Nephron (organoid): ENCODE measurements at regions not wholly inside any gene's neighbourhood (a gene's known extent, or its start where the extent isn't known, plus 50 kb on each side); places are given as distances from the start of the nearest gene placed in this dataset.

Experiments used
- H3K27ac Mint-ChIP-seq, 3 experiments: 2 replicates each; pipeline ENCODE4 v1.8.0; 2020; ENCODE audit warnings: mixed read lengths in 3 of 3, mild to moderate bottlenecking in 2 of 3, moderate library complexity in 1 of 3
- H3K27me3 Mint-ChIP-seq: 2 replicates; pipeline ENCODE4 v1.8.0; 2021; ENCODE audit warnings: low read depth, mild to moderate bottlenecking, moderate library complexity, mixed read lengths
- H3K36me3 Mint-ChIP-seq: 2 replicates; pipeline ENCODE4 v1.8.0; 2020; ENCODE audit warnings: low read depth, mixed read lengths
- H3K4me1 Mint-ChIP-seq: 2 replicates; pipeline ENCODE4 v1.8.0; 2020; ENCODE audit warnings: mixed read lengths
- H3K4me3 Mint-ChIP-seq, 3 experiments: 2 replicates each; pipeline ENCODE4 v1.8.0; 2020; ENCODE audit warnings: mild to moderate bottlenecking in 3 of 3, mixed read lengths in 3 of 3, moderate library complexity in 2 of 3
- H3K9me3 Mint-ChIP-seq: 2 replicates; pipeline ENCODE4 v1.8.0; 2020; ENCODE audit warnings: mixed read lengths
- TF ChIP-seq, protein P1 (sequence below), 3 experiments: fragments of 200-600 bp; sonication (generic); IDR thresholded peaks; one replicate each; pipeline ENCODE4 v1.5.0; 2021; ENCODE audit warnings: antibody characterized with exemption in 3 of 3; ENCODE audit not compliant: unreplicated experiment in 3 of 3

DNA sequence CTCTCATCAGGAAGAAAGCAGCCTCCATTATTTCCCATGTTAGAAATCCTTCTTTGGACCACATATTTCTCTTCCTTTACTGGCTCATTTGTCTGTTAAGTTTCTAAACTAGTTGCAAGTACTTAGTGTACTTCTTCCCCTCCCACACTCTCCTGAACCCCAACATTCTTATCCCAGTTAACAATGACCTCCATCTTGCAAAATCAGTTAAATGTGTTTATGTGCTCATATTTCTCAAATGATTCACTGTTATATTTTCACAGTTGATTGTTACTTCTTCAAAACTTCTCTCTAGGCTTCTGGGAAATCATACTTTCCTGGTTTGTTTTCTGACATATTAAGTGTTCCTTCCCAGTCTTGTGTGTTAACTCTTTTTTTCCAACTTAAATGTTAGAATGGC lies 856.9 kb downstream of the EPHA3 start:
- H3K4me3 Mint-ChIP-seq, result no peak overlapping the region
- TF ChIP-seq, protein P1, sequence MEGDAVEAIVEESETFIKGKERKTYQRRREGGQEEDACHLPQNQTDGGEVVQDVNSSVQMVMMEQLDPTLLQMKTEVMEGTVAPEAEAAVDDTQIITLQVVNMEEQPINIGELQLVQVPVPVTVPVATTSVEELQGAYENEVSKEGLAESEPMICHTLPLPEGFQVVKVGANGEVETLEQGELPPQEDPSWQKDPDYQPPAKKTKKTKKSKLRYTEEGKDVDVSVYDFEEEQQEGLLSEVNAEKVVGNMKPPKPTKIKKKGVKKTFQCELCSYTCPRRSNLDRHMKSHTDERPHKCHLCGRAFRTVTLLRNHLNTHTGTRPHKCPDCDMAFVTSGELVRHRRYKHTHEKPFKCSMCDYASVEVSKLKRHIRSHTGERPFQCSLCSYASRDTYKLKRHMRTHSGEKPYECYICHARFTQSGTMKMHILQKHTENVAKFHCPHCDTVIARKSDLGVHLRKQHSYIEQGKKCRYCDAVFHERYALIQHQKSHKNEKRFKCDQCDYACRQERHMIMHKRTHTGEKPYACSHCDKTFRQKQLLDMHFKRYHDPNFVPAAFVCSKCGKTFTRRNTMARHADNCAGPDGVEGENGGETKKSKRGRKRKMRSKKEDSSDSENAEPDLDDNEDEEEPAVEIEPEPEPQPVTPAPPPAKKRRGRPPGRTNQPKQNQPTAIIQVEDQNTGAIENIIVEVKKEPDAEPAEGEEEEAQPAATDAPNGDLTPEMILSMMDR (IDR thresholded peaks at IDR 0.05; ENCODE audit: unreplicated experiment in 3 of 3), result no peak
- no peaks in the 10 kb centered on the region for H3K27me3 Mint-ChIP-seq
- H3K36me3 Mint-ChIP-seq, result peaks cover 4% of the 10 kb centered on the region
- no peak overlapping the region for H3K27ac Mint-ChIP-seq
- peaks cover 13% of the 10 kb centered on the region for H3K9me3 Mint-ChIP-seq
- no peaks in the 10 kb centered on the region for H3K4me1 Mint-ChIP-seq

DNA sequence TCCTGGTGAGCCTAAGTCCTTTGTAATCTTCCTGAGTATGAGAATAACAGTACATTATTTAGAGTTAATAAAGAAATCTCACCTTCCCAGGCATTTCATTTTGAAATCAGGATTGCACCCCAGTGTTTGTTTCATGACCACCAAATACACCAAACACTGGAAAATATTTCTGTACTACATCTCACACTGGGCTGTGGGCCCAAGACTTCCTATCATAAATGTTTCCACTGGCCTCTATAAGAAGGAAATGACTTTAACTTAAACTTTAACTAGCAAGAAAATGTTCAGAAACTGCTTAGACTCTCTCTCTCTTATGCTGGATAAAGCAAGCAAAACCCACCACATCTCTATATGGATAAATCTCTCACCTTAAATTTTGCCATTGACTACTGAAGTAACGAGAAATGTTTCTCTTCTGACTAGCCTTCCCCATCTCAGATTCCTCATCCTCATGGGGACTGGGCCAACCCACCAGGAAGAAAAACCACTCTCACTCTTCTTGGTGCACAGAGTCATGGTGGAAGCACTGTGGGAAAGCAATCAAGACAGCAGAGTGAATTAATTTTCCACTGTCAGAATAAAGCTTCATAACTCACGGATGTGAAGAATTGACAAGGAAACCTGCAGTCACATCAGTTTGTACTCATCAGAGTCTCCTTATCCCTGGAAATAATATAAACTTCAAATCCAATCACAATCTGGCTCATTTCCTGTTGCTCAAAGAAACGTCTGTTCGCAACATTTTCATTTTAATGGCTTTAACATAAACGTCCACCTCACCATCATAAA lies 859.6 kb downstream of the EPHA3 start:
- H3K27ac Mint-ChIP-seq, result no peak overlapping the region
- no peak overlapping the region for H3K4me3 Mint-ChIP-seq
- H3K4me1 Mint-ChIP-seq, result no peaks in the 10 kb centered on the region
- peaks cover 13% of the 10 kb centered on the region for H3K9me3 Mint-ChIP-seq
- TF ChIP-seq, protein P1 (IDR thresholded peaks at IDR 0.05; ENCODE audit: unreplicated experiment in 3 of 3), result no peak
- H3K27me3 Mint-ChIP-seq, result no peaks in the 10 kb centered on the region
- H3K36me3 Mint-ChIP-seq, result peaks cover 4% of the 10 kb centered on the region

DNA sequence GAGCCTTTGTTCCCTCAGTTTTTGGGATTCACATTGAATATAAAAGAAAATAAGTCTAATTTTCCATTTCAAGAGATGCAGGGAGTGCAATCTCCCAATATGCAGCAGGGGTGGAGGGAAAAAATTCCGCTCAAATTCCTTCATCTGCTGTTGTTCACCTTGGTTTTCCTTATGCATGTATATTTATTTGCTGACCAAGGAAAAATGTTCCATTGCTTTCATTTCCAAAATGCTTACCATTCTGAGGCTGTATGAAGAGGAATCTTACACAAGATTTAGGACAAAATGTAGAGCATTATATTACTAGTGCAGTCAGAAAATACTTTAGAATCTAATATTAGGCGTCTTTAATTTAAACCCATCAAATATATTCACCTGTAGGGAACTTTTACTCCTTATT lies 863.9 kb downstream of the EPHA3 start:
- Mint-ChIP-seq H3K27ac (no peak overlapping the region), H3K36me3 (peaks cover 4% of the 10 kb centered on the region), H3K4me1 (peaks cover 17% of the 10 kb centered on the region), H3K4me3 (no peak overlapping the region), H3K9me3 (peaks cover 6% of the 10 kb centered on the region), H3K27me3 (no peaks in the 10 kb centered on the region)
- TF ChIP-seq, protein P1 (IDR thresholded peaks at IDR 0.05; ENCODE audit: unreplicated experiment in 3 of 3), result no peak

DNA sequence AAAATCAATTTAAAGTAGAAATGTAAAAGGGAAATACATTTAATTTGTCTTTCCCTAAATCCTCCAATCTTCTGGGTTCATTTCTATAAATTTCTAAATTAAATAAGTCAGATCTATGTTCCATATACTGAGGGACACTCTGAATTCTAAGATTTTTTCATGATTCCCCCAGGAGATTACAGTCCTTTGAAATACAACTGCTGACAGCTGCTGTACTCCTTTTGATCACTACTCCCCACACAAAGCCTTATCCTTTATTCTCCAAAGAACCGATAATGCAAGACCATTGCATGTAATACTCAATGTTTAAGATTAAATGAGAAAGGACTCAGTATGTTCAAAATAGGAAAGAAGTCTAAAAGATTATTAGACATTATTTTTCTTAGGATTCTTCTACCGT lies 865.7 kb downstream of the EPHA3 start:
- Mint-ChIP-seq H3K9me3 (peaks cover 1% of the 10 kb centered on the region), H3K4me3 (no peak overlapping the region), H3K27me3 (no peaks in the 10 kb centered on the region), H3K27ac (peak overlapping the region in 1 of 3 experiments; percentile 25), H3K4me1 (peaks cover 17% of the 10 kb centered on the region), H3K36me3 (peaks cover under 1% of the 10 kb centered on the region)
- TF ChIP-seq, protein P1 (IDR thresholded peaks at IDR 0.05; ENCODE audit: unreplicated experiment in 3 of 3), result no peak

DNA sequence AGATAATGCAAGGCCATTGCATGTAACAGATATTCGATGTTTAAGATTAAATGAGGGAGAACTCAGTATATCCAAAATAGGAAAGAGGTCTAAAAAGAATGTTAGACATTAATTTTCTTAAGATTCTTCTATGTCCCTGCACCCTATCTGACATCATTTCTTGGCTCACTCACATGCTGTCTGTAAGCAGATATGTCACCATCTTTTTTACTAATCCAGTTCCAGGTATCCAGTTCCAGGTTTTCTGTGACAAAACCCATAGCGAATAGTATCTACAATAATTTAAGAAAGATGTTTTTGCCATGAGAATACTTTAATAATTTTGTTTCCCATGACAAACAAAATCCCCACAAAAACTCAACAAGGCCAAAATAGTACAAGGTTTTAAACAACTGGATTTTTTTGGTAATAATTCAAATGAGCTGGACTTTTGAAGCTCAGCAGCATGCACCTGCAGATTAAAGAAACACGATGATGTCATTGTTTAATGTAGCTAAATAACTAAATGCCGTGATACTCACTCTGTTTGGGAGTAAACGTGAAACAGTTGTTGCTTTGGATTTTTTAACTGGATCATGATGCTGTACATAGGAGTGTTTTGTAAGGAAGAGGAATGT lies 867.6 kb downstream of the EPHA3 start:
- no peak overlapping the region for H3K4me3 Mint-ChIP-seq
- TF ChIP-seq, protein P1 (IDR thresholded peaks at IDR 0.05; ENCODE audit: unreplicated experiment in 3 of 3), result no peak
- H3K36me3 Mint-ChIP-seq, result no peaks in the 10 kb centered on the region
- H3K27ac Mint-ChIP-seq, result no peak overlapping the region
- no peaks in the 10 kb centered on the region for H3K27me3 Mint-ChIP-seq
- peaks cover 17% of the 10 kb centered on the region for H3K4me1 Mint-ChIP-seq
- H3K9me3 Mint-ChIP-seq, result no peaks in the 10 kb centered on the region
